WTC11 (cell line): ENCODE measurements at regions not wholly inside any gene's neighbourhood (a gene's known extent, or its start where the extent isn't known, plus 50 kb on each side); places are given as distances from the start of the nearest gene placed in this dataset.

Source experiments
- ATAC-seq: fragments of 200-7000 bp; cut with Tn5 transposase; 2 replicates; pipeline ENCODE4 v1.10.0; 2021; ENCODE audit warnings: mild to moderate bottlenecking, moderate library complexity
- CTCF ChIA-PET: fragments of 300-600 bp; sonication (Branson Sonifier 250); formaldehyde crosslinking; loops from one replicate; lab custom pipeline; 2021; ENCODE audit warnings: antibody characterized with exemption; lab: Charles Lee
- POLR2A ChIA-PET: fragments of 350-600 bp; sonication (Branson Sonifier 250); formaldehyde crosslinking; loops from one replicate; lab custom pipeline; 2021; ENCODE audit warnings: antibody characterized with exemption; lab: Charles Lee
- DNase-seq: peaks from one replicate; pipeline ENCODE4 v3.0.0; 2021; ENCODE audit warnings: low spot score
- H3K27ac Mint-ChIP-seq: 2 replicates; pipeline ENCODE4 v1.8.0; 2021; ENCODE audit warnings: mixed read lengths
- H3K27me3 Mint-ChIP-seq: 2 replicates; pipeline ENCODE4 v1.8.0; 2021; ENCODE audit warnings: low read depth, mild to moderate bottlenecking, moderate library complexity, mixed read lengths
- H3K36me3 Mint-ChIP-seq: 2 replicates; pipeline ENCODE4 v1.8.0; 2021; ENCODE audit warnings: mixed read lengths
- H3K4me1 Mint-ChIP-seq: 2 replicates; pipeline ENCODE4 v1.8.0; 2022; ENCODE audit warnings: mixed read lengths
- H3K4me3 Mint-ChIP-seq: 2 replicates; pipeline ENCODE4 v1.8.0; 2021; ENCODE audit warnings: mild to moderate bottlenecking, moderate library complexity, mixed read lengths
- H3K9me3 Mint-ChIP-seq: 2 replicates; pipeline ENCODE4 v1.8.0; 2021; ENCODE audit warnings: mixed read lengths
- ATF6 ChIP-seq: sonication (generic); formaldehyde crosslinking; IDR thresholded peaks from 2 replicates; pipeline ENCODE4 v1.8.1; 2023; ENCODE audit warnings: mild to moderate bottlenecking, missing genetic modification reagents
- CDX4 ChIP-seq: fragments of 250-450 bp; sonication (Bioruptor Pico); IDR thresholded peaks from 2 replicates; pipeline ENCODE4 v1.9.0; 2021; ENCODE audit warnings: moderate library complexity, mild to moderate bottlenecking, inconsistent platforms, borderline replicate concordance
- CREB1 ChIP-seq: sonication (generic); formaldehyde crosslinking; IDR thresholded peaks from 2 replicates; pipeline ENCODE4 v1.8.0; 2023; ENCODE audit warnings: mild to moderate bottlenecking, missing genetic modification reagents
- CREM ChIP-seq: sonication (generic); formaldehyde crosslinking; IDR thresholded peaks from 2 replicates; pipeline ENCODE4 v1.8.1; 2022; ENCODE audit warnings: mild to moderate bottlenecking, missing genetic modification reagents, moderate library complexity
- EMX1 ChIP-seq: fragments of 250-450 bp; sonication (Bioruptor Pico); IDR thresholded peaks from 2 replicates; pipeline ENCODE4 v1.8.0; 2021; ENCODE audit warnings: mild to moderate bottlenecking
- FOXP4 ChIP-seq: sonication (generic); formaldehyde crosslinking; IDR thresholded peaks from 2 replicates; pipeline ENCODE4 v1.8.0; 2022; ENCODE audit warnings: mild to moderate bottlenecking, missing genetic modification reagents
- GRHL2 ChIP-seq: fragments of 250-450 bp; sonication (Bioruptor Pico); IDR thresholded peaks from 2 replicates; pipeline ENCODE4 v1.8.0; 2022; ENCODE audit warnings: mild to moderate bottlenecking, moderate library complexity; ENCODE audit not compliant: insufficient replicate concordance, severe bottlenecking
- GTF2I ChIP-seq: fragments of 250-450 bp; sonication (Bioruptor Pico); conservative IDR thresholded peaks from 2 replicates; pipeline ENCODE4 v1.4.0; 2021; ENCODE audit warnings: mild to moderate bottlenecking
- HMGA2 ChIP-seq: fragments of 250-450 bp; sonication (Bioruptor Pico); IDR thresholded peaks from 2 replicates; pipeline ENCODE4 v1.4.0; 2021; ENCODE audit warnings: mild to moderate bottlenecking, moderate library complexity
- IRF1 ChIP-seq: sonication (generic); formaldehyde crosslinking; IDR thresholded peaks from 2 replicates; pipeline ENCODE4 v1.8.0; 2023; ENCODE audit warnings: missing genetic modification reagents
- IRF2 ChIP-seq: sonication (generic); formaldehyde crosslinking; IDR thresholded peaks from 2 replicates; pipeline ENCODE4 v1.8.0; 2022; ENCODE audit warnings: low read depth, missing genetic modification reagents, borderline replicate concordance
- JAZF1 ChIP-seq: fragments of 250-450 bp; sonication (Bioruptor Pico); IDR thresholded peaks from 2 replicates; pipeline ENCODE4 v1.9.0; 2021; ENCODE audit warnings: moderate library complexity, mild to moderate bottlenecking, inconsistent platforms
- MLX ChIP-seq: sonication (generic); formaldehyde crosslinking; IDR thresholded peaks from 2 replicates; pipeline ENCODE4 v1.8.1; 2023; ENCODE audit warnings: mild to moderate bottlenecking, missing genetic modification reagents, moderate library complexity
- NR2C2 ChIP-seq: sonication (generic); formaldehyde crosslinking; IDR thresholded peaks from 2 replicates; pipeline ENCODE4 v1.8.0; 2022; ENCODE audit warnings: mild to moderate bottlenecking, missing genetic modification reagents
- PRDM15 ChIP-seq: sonication (generic); formaldehyde crosslinking; IDR thresholded peaks from 2 replicates; pipeline ENCODE4 v1.8.0; 2022; ENCODE audit warnings: missing genetic modification reagents
- SMAD4 ChIP-seq: sonication (generic); formaldehyde crosslinking; IDR thresholded peaks from 2 replicates; pipeline ENCODE4 v1.8.0; 2022; ENCODE audit warnings: mild to moderate bottlenecking, missing genetic modification reagents
- SOX15 ChIP-seq: fragments of 250-450 bp; sonication (Bioruptor Pico); IDR thresholded peaks from 2 replicates; pipeline ENCODE4 v1.9.0; 2021; ENCODE audit warnings: mild to moderate bottlenecking
- TEAD1 ChIP-seq: sonication (generic); formaldehyde crosslinking; IDR thresholded peaks from 2 replicates; pipeline ENCODE4 v1.8.0; 2022; ENCODE audit warnings: mild to moderate bottlenecking, missing genetic modification reagents
- ZBTB21 ChIP-seq: sonication (generic); formaldehyde crosslinking; IDR thresholded peaks from 2 replicates; pipeline ENCODE4 v1.8.1; 2023; ENCODE audit warnings: mild to moderate bottlenecking, missing genetic modification reagents, borderline replicate concordance
- ZBTB43 ChIP-seq: sonication (generic); formaldehyde crosslinking; IDR thresholded peaks from 2 replicates; pipeline ENCODE4 v1.8.1; 2023; ENCODE audit warnings: mild to moderate bottlenecking, missing genetic modification reagents
- ZNF219 ChIP-seq: sonication (generic); formaldehyde crosslinking; IDR thresholded peaks from 2 replicates; pipeline ENCODE4 v1.8.0; 2023; ENCODE audit warnings: missing genetic modification reagents, mild to moderate bottlenecking, borderline replicate concordance
- ZNF317 ChIP-seq: sonication (generic); formaldehyde crosslinking; IDR thresholded peaks from 2 replicates; pipeline ENCODE4 v1.8.1; 2023; ENCODE audit warnings: low read depth, mild to moderate bottlenecking, moderate library complexity, missing genetic modification reagents, borderline replicate concordance
- ZNF416 ChIP-seq: fragments of 250-450 bp; sonication (Bioruptor Pico); IDR thresholded peaks from 2 replicates; pipeline ENCODE4 v1.9.0; 2021; ENCODE audit warnings: mild to moderate bottlenecking, inconsistent platforms

GRCh38 chr14:46091819-46092218 is 559.8 kb downstream of the RPL10L start:
- no peak overlapping the region for H3K4me3 Mint-ChIP-seq
- no peak for ATAC-seq
- H3K27ac Mint-ChIP-seq, result no peak overlapping the region
- ChIA-PET CTCF (no interaction called here), POLR2A (no interaction called here)
- peaks cover 20% of the 10 kb centered on the region for H3K9me3 Mint-ChIP-seq
- no peak for DNase-seq
- no peaks in the 10 kb centered on the region; the same call in 1 of the 2 replicates for H3K27me3 Mint-ChIP-seq
- TF ChIP-seq GRHL2 (CRISPR knock-in tag) (no peak), FOXP4 (no peak), ZNF219 (CRISPR knock-in tag) (no peak), ATF6 (CRISPR knock-in tag) (no peak), IRF1 (CRISPR knock-in tag) (no peak), CREM (no peak), PRDM15 (CRISPR knock-in tag) (no peak), GTF2I (no peak), NR2C2 (CRISPR knock-in tag) (no peak), HMGA2 (no peak), CREB1 (CRISPR knock-in tag) (no peak), IRF2 (CRISPR knock-in tag) (no peak), ZNF416 (CRISPR knock-in tag) (no peak), ZNF317 (CRISPR knock-in tag) (no peak)
- 0 out of 2 replicates have a peak, but pooled peaks cover 3% of the 10 kb centered on the region for H3K4me1 Mint-ChIP-seq
- H3K36me3 Mint-ChIP-seq, result peaks cover 7% of the 10 kb centered on the region; the same call in 1 of the 2 replicates

GRCh38 chr14:46087604-46088003 is 564.0 kb downstream of the RPL10L start:
- H3K4me1 Mint-ChIP-seq, result 0 out of 2 replicates have a peak, but pooled peaks cover 3% of the 10 kb centered on the region
- H3K27me3 Mint-ChIP-seq, result no peaks in the 10 kb centered on the region; the same call in 1 of the 2 replicates
- POLR2A ChIA-PET, result no interaction called here
- H3K27ac Mint-ChIP-seq, result no peak overlapping the region
- DNase-seq (no peak), ATAC-seq (no peak)
- H3K4me3 Mint-ChIP-seq, result no peak overlapping the region
- peaks cover 10% of the 10 kb centered on the region for H3K36me3 Mint-ChIP-seq
- peaks cover 18% of the 10 kb centered on the region for H3K9me3 Mint-ChIP-seq
- CTCF ChIA-PET, result no interaction called here
- TF ChIP-seq SMAD4 (no peak), ZBTB43 (CRISPR knock-in tag) (no peak), CREM (no peak), ZBTB21 (CRISPR knock-in tag) (no peak), SOX15 (no peak), ZNF416 (CRISPR knock-in tag) (no peak), JAZF1 (CRISPR knock-in tag) (no peak), ATF6 (CRISPR knock-in tag) (no peak), EMX1 (CRISPR knock-in tag) (no peak), IRF2 (CRISPR knock-in tag) (no peak), NR2C2 (CRISPR knock-in tag) (no peak), MLX (CRISPR knock-in tag) (no peak), TEAD1 (no peak), CREB1 (CRISPR knock-in tag) (no peak), CDX4 (CRISPR knock-in tag) (no peak)
